IgD-negative memory B cell (primary cell): ENCODE measurements at regions not wholly inside any gene's neighbourhood (a gene's known extent, or its start where the extent isn't known, plus 50 kb on each side); places are given as distances from the start of the nearest gene placed in this dataset.
A peak's percentile ranks its signal among the peaks of the same experiment; 100 is the strongest.
"Not testable (repeated sequence)": the region's sequence is repeated elsewhere in the genome, so short reads cannot be mapped to it uniquely, and the experiment has no call there.

ENCODE experiments used
- H3K27ac Mint-ChIP-seq, 3 donors: one replicate each; pipeline ENCODE4 v1.8.0; 2020 to 2022; ENCODE audit warnings: mild to moderate bottlenecking in 3 of 3, mixed read lengths in 3 of 3, moderate library complexity in 1 of 3
- H3K27me3 Mint-ChIP-seq: one replicate; pipeline ENCODE4 v1.8.0; 2021; ENCODE audit warnings: mixed read lengths
- H3K36me3 Mint-ChIP-seq: one replicate; pipeline ENCODE4 v1.8.0; 2020; ENCODE audit warnings: mild to moderate bottlenecking, mixed read lengths
- H3K4me1 Mint-ChIP-seq, 3 donors: one replicate each; pipeline ENCODE4 v1.8.0; 2020 to 2022; ENCODE audit warnings: mixed read lengths in 3 of 3, mild to moderate bottlenecking in 1 of 3
- H3K4me3 Mint-ChIP-seq, 4 donors: one replicate each; pipeline ENCODE4 v1.8.0; 2020 to 2022; ENCODE audit warnings: mild to moderate bottlenecking in 4 of 4, mixed read lengths in 4 of 4, moderate library complexity in 3 of 4
- H3K9me3 Mint-ChIP-seq, 3 donors: one replicate each; pipeline ENCODE4 v1.8.0; 2020 to 2021; ENCODE audit warnings: mixed read lengths in 3 of 3, mild to moderate bottlenecking in 1 of 3

DNA sequence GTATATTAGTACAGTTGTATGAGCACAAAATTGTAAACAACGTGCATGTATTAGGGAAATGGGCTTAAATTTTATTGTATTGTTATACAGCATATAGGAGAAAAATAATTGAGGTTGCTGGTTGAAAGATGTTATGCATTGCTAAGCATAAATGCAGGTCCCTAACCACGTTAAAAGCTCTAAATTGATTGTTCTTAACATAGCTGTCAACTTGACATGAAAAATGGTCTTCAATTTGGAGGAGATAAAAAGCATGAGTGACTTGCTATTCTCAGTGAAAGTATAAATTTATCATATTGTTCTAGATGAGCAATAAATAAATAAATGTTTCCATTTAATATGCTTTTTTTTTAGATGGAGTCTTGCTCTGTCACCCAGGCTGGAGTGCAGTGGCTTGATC, 506.6 kb upstream of the ATXN7L3B start:
- Mint-ChIP-seq H3K4me3 (no peak overlapping the region), H3K36me3 (no peaks in the 10 kb centered on the region), H3K27ac (no peak overlapping the region), H3K9me3 (peaks cover 0 to 3% (median 0%) of the 10 kb centered on the region in 3 donors), H3K4me1 (no peaks in the 10 kb centered on the region), H3K27me3 (no peaks in the 10 kb centered on the region)

DNA sequence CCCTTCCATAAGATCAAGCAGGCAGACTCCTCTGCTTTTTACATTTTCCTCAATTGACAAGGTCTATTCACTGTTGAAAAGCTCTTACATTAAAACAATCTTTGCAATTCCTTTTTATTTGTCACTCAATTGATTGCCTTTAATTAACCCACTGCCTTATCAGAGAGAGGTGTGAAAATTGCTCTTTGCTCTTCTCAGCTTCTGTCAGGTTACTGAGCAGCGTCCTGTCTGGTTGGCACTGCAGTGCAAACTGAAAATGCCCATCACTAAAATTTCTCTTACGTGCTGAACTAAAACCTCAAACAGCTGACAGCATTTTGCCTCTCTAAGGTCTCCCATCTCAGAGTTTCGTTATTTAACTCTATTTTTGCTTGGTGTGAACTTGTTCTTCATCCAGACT, 504.1 kb upstream of the ATXN7L3B start:
- Mint-ChIP-seq H3K36me3 (no peaks in the 10 kb centered on the region), H3K9me3 (peaks cover 5 to 9% (median 5%) of the 10 kb centered on the region in 3 donors), H3K27me3 (no peaks in the 10 kb centered on the region), H3K4me1 (no peaks in the 10 kb centered on the region), H3K27ac (no peak overlapping the region), H3K4me3 (no peak overlapping the region)

DNA sequence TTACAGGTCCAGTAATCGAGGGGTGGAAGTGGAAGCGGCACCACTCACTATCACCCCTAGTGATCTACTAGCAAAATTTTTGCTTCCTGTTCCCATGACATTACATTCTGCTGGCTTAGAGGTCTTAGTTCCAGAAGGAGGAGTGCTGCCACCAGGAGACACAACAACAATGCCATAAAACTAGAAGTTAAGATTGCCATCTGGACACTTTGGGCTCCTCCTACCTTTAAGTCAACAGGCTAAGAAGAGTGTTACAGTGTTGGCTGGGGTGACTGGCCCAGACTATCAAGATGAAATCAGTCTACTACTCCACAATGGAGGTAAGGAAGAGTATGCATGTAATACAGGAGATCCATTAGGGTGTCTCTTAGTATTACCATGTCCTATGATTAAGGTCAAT, 498.5 kb upstream of the ATXN7L3B start:
- H3K9me3 Mint-ChIP-seq, H3K27ac Mint-ChIP-seq, H3K27me3 Mint-ChIP-seq, H3K36me3 Mint-ChIP-seq, H3K4me1 Mint-ChIP-seq, H3K4me3 Mint-ChIP-seq: not testable (repeated sequence)

DNA sequence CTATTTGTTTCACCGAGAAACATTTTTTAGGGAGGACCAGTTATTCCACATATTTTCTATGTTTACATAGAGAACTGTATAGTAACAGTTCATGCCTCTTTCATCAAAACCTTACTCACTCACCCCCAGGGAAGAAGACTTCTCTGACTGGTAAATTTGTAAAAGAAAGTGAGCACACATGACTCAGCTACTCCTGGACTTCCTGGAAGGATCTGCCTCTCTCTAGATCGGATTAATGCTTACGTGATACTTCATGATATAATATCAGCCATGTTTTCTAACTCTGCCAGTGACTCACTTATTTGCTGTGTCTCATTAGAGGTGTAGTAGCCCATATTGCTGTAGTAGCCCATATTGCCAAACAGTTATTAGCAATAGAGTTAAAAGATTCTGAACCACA, 494.3 kb upstream of the ATXN7L3B start:
- H3K27me3 Mint-ChIP-seq, result no peaks in the 10 kb centered on the region
- H3K36me3 Mint-ChIP-seq, result no peaks in the 10 kb centered on the region
- H3K4me1 Mint-ChIP-seq, result no peaks in the 10 kb centered on the region
- no peak overlapping the region for H3K27ac Mint-ChIP-seq
- peaks cover 0 to 5% (median 0%) of the 10 kb centered on the region in 3 donors for H3K9me3 Mint-ChIP-seq
- H3K4me3 Mint-ChIP-seq, result no peak overlapping the region

DNA sequence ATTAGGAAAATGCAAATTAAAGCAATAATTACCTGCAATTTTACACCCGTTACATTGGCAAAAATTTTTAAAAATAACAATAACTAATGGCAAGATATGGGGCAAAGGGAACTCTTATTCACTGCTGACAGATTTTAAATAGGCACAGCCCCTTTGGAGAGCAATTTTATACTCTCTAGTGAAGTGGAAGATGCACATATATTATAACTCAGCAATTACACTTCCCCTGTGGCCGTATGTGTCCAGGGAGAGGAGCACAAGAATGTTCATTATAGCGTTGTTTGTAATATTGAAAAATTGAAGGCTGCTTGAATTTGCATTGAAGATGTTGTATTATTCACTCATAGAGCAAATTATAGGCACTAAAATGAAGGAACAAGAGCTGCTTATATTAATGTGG, 488.3 kb upstream of the ATXN7L3B start:
- H3K36me3 Mint-ChIP-seq, result no peaks in the 10 kb centered on the region
- no peak overlapping the region for H3K4me3 Mint-ChIP-seq
- H3K4me1 Mint-ChIP-seq, result no peaks in the 10 kb centered on the region
- peaks cover 0 to 5% (median 0%) of the 10 kb centered on the region in 3 donors for H3K9me3 Mint-ChIP-seq
- no peaks in the 10 kb centered on the region for H3K27me3 Mint-ChIP-seq
- H3K27ac Mint-ChIP-seq, result no peak overlapping the region

DNA sequence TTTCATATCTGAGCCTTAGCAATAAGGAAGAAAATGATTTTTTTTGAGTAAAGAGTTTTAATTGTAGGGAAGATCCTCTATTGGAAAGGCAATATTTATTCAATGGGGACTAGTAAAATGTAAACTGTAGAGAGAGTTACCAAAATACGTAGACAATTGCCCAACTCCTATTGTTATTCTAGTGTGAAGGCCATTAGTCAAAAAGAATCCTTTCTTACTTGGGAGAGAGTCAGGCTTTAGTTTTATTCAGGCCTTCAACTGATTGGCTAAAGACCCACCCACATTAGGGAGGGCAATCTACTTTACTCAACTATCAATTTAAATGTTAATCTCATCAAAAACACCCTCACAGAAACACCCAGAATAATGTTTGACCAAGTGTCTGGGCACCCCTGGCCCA, 485.8 kb upstream of the ATXN7L3B start:
- H3K27me3 Mint-ChIP-seq, result no peaks in the 10 kb centered on the region

DNA sequence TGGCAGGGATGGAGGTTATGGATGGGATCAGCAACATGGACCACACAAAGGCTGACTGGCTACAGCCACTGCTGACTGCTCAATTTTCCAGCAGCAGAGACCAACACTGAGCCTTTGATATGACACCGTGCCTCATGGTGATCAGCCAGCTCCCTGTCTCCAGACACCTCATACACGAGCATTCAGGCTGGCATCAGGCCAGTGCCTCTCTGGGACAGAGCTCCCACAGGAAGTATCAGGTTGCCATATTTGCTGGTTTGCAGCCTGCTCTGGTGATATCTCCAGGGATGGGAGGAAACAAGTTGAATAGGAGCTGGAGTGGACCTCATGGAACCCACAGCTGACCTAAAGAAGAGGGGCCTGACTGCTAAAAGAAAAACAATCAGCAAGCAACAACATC, 471.2 kb upstream of the ATXN7L3B start:
- Mint-ChIP-seq H3K27me3 (no peaks in the 10 kb centered on the region), H3K4me1 (no peaks in the 10 kb centered on the region), H3K9me3 (peaks cover 4 to 27% (median 7%) of the 10 kb centered on the region in 3 donors), H3K27ac (no peak overlapping the region), H3K36me3 (no peaks in the 10 kb centered on the region), H3K4me3 (no peak overlapping the region)

More for the DNA sequence above, 485.8 kb upstream of the ATXN7L3B start:
- Mint-ChIP-seq H3K9me3 (peaks cover 0 to 3% (median 0%) of the 10 kb centered on the region in 3 donors), H3K4me1 (no peaks in the 10 kb centered on the region), H3K4me3 (no peak overlapping the region), H3K27ac (no peak overlapping the region), H3K36me3 (no peaks in the 10 kb centered on the region)

DNA sequence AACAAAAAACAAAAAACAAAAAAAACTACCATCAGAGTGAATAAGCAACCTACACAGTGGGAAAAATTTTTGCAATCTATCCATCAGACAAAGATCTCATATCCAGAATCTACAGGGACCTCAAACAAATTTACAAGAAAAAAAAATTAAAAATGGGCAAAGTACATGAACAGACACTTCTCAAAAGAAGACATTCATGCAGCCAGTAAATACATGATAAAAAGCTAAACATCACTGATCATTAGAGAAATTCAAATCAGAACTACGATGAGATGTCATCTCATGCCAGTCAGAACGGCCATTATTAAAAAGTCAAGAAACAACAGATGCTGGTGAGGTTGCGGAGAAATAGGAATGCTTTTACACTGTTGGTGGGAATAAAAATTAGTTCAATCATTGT, 466.5 kb upstream of the ATXN7L3B start:
- Mint-ChIP-seq H3K27ac (peak overlapping the region in 1 of 3 donors; percentile 33), H3K27me3 (no peaks in the 10 kb centered on the region), H3K36me3 (no peaks in the 10 kb centered on the region), H3K9me3 (peaks cover 6 to 24% (median 11%) of the 10 kb centered on the region in 3 donors), H3K4me3 (no peak overlapping the region), H3K4me1 (no peaks in the 10 kb centered on the region)

DNA sequence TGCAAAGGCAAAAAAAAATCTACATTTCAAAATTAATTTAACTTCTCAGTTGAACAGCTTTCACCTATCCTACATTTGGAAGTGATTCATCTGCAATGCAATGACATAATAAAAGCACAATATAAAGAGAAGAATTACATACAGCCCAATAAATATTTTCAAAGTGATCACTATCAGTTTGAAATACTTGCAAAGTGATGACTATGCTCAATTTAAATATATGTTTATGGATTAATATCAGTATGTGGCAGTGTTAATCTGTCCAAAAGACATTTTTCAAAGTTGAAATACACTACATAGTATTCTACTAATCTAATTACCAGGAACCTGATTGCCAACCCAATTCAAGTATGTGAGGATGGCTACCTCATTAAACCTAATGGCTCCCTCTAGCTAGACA, 460.7 kb upstream of the ATXN7L3B start:
- H3K27ac Mint-ChIP-seq, result no peak overlapping the region
- H3K9me3 Mint-ChIP-seq, result peaks cover 1 to 8% (median 7%) of the 10 kb centered on the region in 3 donors
- no peaks in the 10 kb centered on the region for H3K27me3 Mint-ChIP-seq
- no peaks in the 10 kb centered on the region for H3K4me1 Mint-ChIP-seq
- no peaks in the 10 kb centered on the region for H3K36me3 Mint-ChIP-seq
- no peak overlapping the region for H3K4me3 Mint-ChIP-seq

DNA sequence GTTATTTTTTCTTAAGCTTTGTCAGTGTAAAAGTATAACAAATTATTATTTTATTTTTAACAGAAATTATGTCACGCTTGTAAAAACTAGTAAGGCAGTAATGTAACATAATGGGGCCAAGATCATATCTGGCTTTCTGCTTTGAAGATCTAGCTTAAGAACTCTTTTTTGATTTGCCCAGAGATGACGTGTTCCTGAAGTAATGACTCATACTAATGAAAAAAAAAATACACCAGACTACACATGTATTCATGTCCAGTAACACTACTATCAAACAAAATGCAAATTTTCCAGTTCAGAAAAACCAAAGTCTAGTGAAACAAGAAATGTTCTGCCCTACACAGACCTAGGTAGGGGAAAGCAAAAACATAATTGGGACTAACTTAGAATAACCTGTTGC, 432.2 kb upstream of the ATXN7L3B start:
- Mint-ChIP-seq H3K36me3 (peaks cover 2% of the 10 kb centered on the region), H3K9me3 (peaks cover 0 to 3% (median 0%) of the 10 kb centered on the region in 3 donors), H3K27me3 (no peaks in the 10 kb centered on the region), H3K4me1 (no peaks in the 10 kb centered on the region), H3K27ac (no peak overlapping the region), H3K4me3 (no peak overlapping the region)

DNA sequence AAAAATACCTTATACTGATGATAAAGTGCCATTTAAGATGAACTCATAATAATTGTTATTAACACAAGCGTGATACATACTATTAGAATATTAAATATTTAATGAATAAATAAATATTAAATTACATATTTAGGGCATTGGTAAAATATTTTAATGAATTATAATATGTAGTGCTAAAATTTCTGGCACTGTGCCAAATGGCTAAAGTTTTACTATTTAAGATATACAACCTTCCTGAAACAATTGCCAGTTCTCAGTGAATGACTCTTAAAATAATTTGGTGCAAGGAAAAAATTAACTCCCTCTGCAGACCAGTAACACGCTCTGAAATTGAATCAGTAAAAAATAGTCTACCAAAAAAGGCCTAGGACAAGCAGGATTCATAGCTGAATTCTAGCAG, 428.9 kb upstream of the ATXN7L3B start:
- H3K4me3 Mint-ChIP-seq, result no peak overlapping the region
- no peaks in the 10 kb centered on the region for H3K27me3 Mint-ChIP-seq
- H3K9me3 Mint-ChIP-seq, result peaks cover 0 to 3% (median 0%) of the 10 kb centered on the region in 3 donors
- H3K4me1 Mint-ChIP-seq, result no peaks in the 10 kb centered on the region
- H3K36me3 Mint-ChIP-seq, result peaks cover 2% of the 10 kb centered on the region
- H3K27ac Mint-ChIP-seq, result no peak overlapping the region

DNA sequence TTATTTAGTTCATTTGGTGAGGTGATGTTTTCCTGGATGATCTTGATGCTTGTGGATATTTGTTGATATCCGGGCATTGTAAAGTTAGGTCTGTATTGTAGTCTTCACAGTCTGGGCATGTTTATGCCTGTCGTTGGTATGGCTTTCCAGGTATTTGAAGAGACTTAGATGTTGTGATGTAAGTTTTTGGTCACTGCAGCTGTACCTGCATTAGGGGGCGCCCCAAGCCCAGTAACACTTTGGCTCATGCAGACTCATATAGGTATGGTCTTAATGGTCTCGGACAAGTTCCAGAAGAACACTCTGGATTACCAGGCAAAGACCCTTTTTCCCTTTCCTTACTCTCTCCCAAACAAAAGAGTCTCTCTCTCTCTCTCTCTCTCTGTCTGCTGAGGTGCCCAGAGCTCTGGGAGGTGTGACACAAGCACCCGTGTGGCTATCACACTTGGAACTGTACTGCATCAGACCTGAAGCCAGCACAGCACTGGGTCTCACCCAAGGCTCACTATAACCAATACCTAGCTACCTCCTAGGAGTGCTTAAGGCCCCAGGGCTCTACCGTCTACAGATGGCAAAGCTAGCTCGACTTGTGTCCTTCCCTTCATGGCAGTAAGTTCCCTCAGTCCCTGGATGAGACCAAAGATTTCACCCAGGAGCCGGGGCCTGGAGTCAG, 425.8 kb upstream of the ATXN7L3B start:
- Mint-ChIP-seq H3K36me3 (peaks cover 2% of the 10 kb centered on the region), H3K27ac (no peak overlapping the region), H3K4me3 (no peak overlapping the region)

DNA sequence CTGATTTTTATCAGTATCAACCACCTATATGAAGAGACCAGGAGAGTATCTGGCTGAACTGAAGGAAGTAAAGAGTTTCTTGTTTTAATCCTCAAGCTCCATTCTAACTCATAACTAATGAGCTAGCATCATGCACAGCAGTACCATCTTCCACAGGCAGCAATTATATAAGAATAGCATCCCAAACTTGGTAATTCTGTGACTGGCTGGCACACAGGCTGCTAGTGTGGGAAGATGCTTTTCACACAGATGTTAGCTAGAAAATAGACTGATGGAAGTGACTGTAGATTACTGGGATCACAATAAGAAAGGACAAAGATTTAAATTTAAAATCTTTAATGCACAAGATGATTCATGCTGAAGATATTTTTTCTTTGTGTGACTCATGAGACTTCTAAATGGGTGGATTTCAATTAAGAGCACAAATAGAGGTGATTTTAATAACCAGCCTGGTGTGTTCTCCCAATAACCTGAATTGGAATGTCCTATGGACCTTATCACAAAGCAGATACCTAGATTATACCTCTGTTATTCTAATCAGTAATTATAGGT, 417.7 kb upstream of the ATXN7L3B start:
- H3K4me1 Mint-ChIP-seq, result no peaks in the 10 kb centered on the region
- H3K27ac Mint-ChIP-seq, result no peak overlapping the region
- H3K27me3 Mint-ChIP-seq, result no peaks in the 10 kb centered on the region
- no peaks in the 10 kb centered on the region for H3K36me3 Mint-ChIP-seq
- peaks cover 0 to 4% (median 0%) of the 10 kb centered on the region in 3 donors for H3K9me3 Mint-ChIP-seq
- no peak overlapping the region for H3K4me3 Mint-ChIP-seq

More for the DNA sequence above, 425.8 kb upstream of the ATXN7L3B start:
- Mint-ChIP-seq H3K27me3 (no peaks in the 10 kb centered on the region), H3K9me3 (peaks cover 0 to 3% (median 0%) of the 10 kb centered on the region in 3 donors), H3K4me1 (no peaks in the 10 kb centered on the region)

DNA sequence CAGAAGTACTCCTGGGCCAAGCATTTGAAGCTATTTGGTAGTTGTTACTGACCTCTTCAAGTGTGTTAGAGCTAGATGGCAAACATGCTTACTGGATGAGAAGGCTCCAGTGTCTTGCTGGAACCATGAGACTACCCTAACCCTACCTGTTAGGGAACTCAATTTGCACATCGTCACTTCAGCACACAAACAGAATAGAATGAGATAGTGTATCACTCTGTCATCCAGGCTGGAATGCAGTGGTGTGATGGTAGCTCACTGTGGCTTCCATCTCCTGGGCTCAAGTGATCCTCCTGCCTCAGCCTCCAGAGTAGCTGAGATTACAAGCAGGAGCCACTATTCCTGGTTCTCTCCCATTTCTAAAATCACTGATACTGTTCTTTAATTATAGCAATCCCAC, 417.0 kb upstream of the ATXN7L3B start:
- Mint-ChIP-seq H3K4me1 (no peaks in the 10 kb centered on the region), H3K9me3 (peaks cover 0 to 4% (median 0%) of the 10 kb centered on the region in 3 donors), H3K36me3 (no peaks in the 10 kb centered on the region), H3K27me3 (no peaks in the 10 kb centered on the region), H3K27ac (no peak overlapping the region), H3K4me3 (no peak overlapping the region)

DNA sequence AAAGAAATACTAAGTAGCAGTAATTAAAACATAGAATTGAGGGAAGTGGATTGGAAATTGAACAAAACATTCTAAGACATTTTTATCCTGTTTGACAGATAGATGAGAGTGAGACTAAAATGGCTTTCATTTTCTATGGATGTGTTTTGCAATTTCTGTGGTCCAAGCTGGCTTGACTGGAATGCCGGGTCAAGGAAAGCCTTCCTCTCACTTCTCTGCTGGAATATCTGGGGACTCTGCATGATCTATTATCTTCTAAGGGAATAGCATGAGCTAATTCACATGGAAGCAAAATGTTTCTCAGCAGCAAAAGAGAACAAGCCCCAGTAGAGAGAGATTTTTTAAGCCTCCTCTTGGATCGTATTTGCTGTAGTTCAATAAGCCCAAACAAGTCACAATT, 407.9 kb upstream of the ATXN7L3B start:
- Mint-ChIP-seq H3K9me3 (peaks cover 0 to 6% (median 5%) of the 10 kb centered on the region in 3 donors), H3K27ac (no peak overlapping the region), H3K4me3 (no peak overlapping the region), H3K27me3 (no peaks in the 10 kb centered on the region), H3K4me1 (no peaks in the 10 kb centered on the region), H3K36me3 (no peaks in the 10 kb centered on the region)

DNA sequence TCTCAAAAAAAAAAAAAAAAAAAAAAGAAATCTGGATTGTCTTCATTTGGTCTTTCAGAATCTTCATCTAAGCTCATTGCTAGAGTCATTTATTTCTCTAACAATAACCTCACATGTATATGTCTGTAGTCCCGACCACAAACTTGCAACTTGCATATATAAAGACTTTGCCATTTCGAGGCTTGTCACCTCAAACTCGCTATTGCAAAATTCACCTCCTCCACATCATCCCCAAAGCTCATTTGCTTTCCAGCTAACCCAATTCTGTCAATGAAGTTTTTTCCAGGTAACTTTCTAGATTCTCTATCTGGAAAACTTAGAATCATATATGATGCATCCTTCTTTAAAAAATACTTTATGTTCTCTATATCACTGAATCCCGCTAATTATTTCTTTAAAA, 393.2 kb upstream of the ATXN7L3B start:
- Mint-ChIP-seq H3K27ac (no peak overlapping the region), H3K36me3 (no peaks in the 10 kb centered on the region), H3K4me1 (no peaks in the 10 kb centered on the region), H3K27me3 (no peaks in the 10 kb centered on the region), H3K9me3 (peaks cover 0 to 2% (median 0%) of the 10 kb centered on the region in 3 donors), H3K4me3 (no peak overlapping the region)
